K562 (cell line): ENCODE measurements at regions not wholly inside any gene's neighbourhood (a gene's known extent, or its start where the extent isn't known, plus 50 kb on each side); places are given as distances from the start of the nearest gene placed in this dataset.

Experiments
- BHLHE40 ChIP-seq: IDR thresholded peaks from 2 replicates; pipeline ENCODE4 v1.6.1; 2011; ENCODE audit warnings: low read length, improper control_type of control experiment
- ETV6 ChIP-seq, 3 experiments: fragments of 150-350 bp in 1 of 3; sonication (generic) in 1 of 3; formaldehyde crosslinking in 1 of 3; IDR thresholded peaks; 2 replicates each; pipeline versions ENCODE4 v1.6.1 to v1.8.0; 2014 to 2022; ENCODE audit warnings: borderline replicate concordance in 2 of 3, low read depth in 2 of 3, antibody characterized with exemption in 1 of 3, low read length in 1 of 3, mild to moderate bottlenecking in 1 of 3, missing genetic modification reagents in 1 of 3
- HMG20A ChIP-seq: fragments of 450-650 bp; formaldehyde crosslinking; conservative IDR thresholded peaks from 2 replicates; pipeline ENCODE4 v1.4.0; 2020; ENCODE audit warnings: mild to moderate bottlenecking, mixed read lengths
- HMGXB4 ChIP-seq: sonication (generic); formaldehyde crosslinking; IDR thresholded peaks from 2 replicates; pipeline ENCODE4 v1.8.1; 2023; ENCODE audit warnings: mild to moderate bottlenecking, missing genetic modification reagents
- KLF10 ChIP-seq: fragments of 250-450 bp; sonication (Bioruptor Pico); IDR thresholded peaks from 2 replicates; pipeline ENCODE4 v1.6.1; 2021; ENCODE audit warnings: matching md5 sums
- VEZF1 ChIP-seq: fragments of 200-800 bp; sonication (Bioruptor generic); IDR thresholded peaks from 2 replicates; pipeline ENCODE4 v1.6.1; 2017; ENCODE audit warnings: missing genetic modification characterization, missing compliant biosample characterization
- YBX1 ChIP-seq: fragments of 450-650 bp; IDR thresholded peaks from 2 replicates; pipeline ENCODE4 v1.7.1; 2016; ENCODE audit warnings: mild to moderate bottlenecking
- ZBTB2 ChIP-seq: fragments of 450-650 bp; IDR thresholded peaks from 2 replicates; pipeline ENCODE4 v1.6.1; 2016; ENCODE audit warnings: antibody characterized with exemption
- ZNF318 ChIP-seq, 2 experiments: fragments of 450-650 bp; IDR thresholded peaks; 2 replicates each; pipeline ENCODE4 v1.6.1; 2016; ENCODE audit warnings: mild to moderate bottlenecking in 2 of 2, borderline replicate concordance in 1 of 2, low read depth in 1 of 2, moderate library complexity in 1 of 2
- ZNF639 ChIP-seq, 2 experiments: fragments of 200-800 bp in 1 of 2; sonication (Bioruptor generic) in 1 of 2; sonication (generic) in 1 of 2; formaldehyde crosslinking in 1 of 2; IDR thresholded peaks in 1 of 2; conservative IDR thresholded peaks in 1 of 2; 2 replicates each; pipeline versions ENCODE4 v1.5.0 to v1.6.1; 2016 to 2020; ENCODE audit warnings: missing compliant biosample characterization in 1 of 2, missing genetic modification characterization in 1 of 2, missing genetic modification reagents in 1 of 2
- ZNF707 ChIP-seq: fragments of 250-450 bp; sonication (Bioruptor Pico); conservative IDR thresholded peaks from 2 replicates; pipeline ENCODE4 v1.8.0; 2022; ENCODE audit warnings: inconsistent platforms, mild to moderate bottlenecking, moderate library complexity

- TF ChIP-seq ZNF318 (IDR thresholded peaks at IDR 0.05; ENCODE audit: borderline replicate concordance in 1 of 2, low read depth in 1 of 2) (no peak), YBX1 (no peak), HMG20A (CRISPR knock-in tag) (peak; percentile 88; the same call in 1 of the 2 replicates), ZNF707 (peak; percentile 93), ETV6 (IDR thresholded peaks at IDR 0.05; ENCODE audit: borderline replicate concordance in 1 of 2, low read depth in 2 of 2, low read length in 1 of 2) (no peak), ETV6 (CRISPR knock-in tag; IDR thresholded peaks at IDR 0.05; ENCODE audit: borderline replicate concordance) (no peak), BHLHE40 (peak; percentile 91), ZBTB2 (peak; percentile 39; the same call in 1 of the 2 replicates), HMGXB4 (CRISPR knock-in tag) (no peak), ZNF639 (CRISPR knock-in tag; conservative IDR thresholded peaks at IDR 0.05 in 1 of 2, IDR thresholded peaks at IDR 0.05 in 1 of 2) (peak in 1 of 2 experiments; percentile 97; a peak in 2 of 4 replicates), KLF10 (CRISPR knock-in tag) (peak; percentile 79; the same call in 1 of the 2 replicates), VEZF1 (CRISPR knock-in tag) (peak; percentile 70)
Measured at GRCh38 chr10:9825491-9826018, 1192.1 kb upstream of the CELF2 start (continued).
